Type B pancreatic cell (in vitro differentiated cells): ENCODE measurements at regions not wholly inside any gene's neighbourhood (a gene's known extent, or its start where the extent isn't known, plus 50 kb on each side); places are given as distances from the start of the nearest gene placed in this dataset.
"Not testable (repeated sequence)": the region's sequence is repeated elsewhere in the genome, so short reads cannot be mapped to it uniquely, and the experiment has no call there.

ENCODE experiments used
- DNase-seq: peaks from one replicate; pipeline ENCODE4 v3.0.0; 2021; ENCODE audit warnings: mixed read lengths; ENCODE audit not compliant: unreplicated experiment; ENCODE audit errors: extremely low spot score
- H3K27ac Mint-ChIP-seq: 2 replicates; pipeline ENCODE4 v1.8.0; 2021; ENCODE audit warnings: mild to moderate bottlenecking, mixed read lengths
- H3K27me3 Mint-ChIP-seq: 2 replicates; pipeline ENCODE4 v1.8.0; 2021; ENCODE audit warnings: mixed read lengths
- H3K36me3 Mint-ChIP-seq: 2 replicates; pipeline ENCODE4 v1.8.0; 2021; ENCODE audit warnings: mixed read lengths
- H3K4me1 Mint-ChIP-seq: one replicate; pipeline ENCODE4 v1.8.0; 2021; ENCODE audit warnings: mixed read lengths; ENCODE audit not compliant: unreplicated experiment
- H3K4me3 Mint-ChIP-seq: 2 replicates; pipeline ENCODE4 v1.8.0; 2021; ENCODE audit warnings: mild to moderate bottlenecking, mixed read lengths
- H3K9me3 Mint-ChIP-seq: 2 replicates; pipeline ENCODE4 v1.8.0; 2021; ENCODE audit warnings: mixed read lengths
- CTCF ChIP-seq: fragments of 200-600 bp; sonication (generic); conservative IDR thresholded peaks from 2 replicates; pipeline ENCODE4 v1.5.0; 2021; ENCODE audit warnings: antibody characterized with exemption, mild to moderate bottlenecking

DNA sequence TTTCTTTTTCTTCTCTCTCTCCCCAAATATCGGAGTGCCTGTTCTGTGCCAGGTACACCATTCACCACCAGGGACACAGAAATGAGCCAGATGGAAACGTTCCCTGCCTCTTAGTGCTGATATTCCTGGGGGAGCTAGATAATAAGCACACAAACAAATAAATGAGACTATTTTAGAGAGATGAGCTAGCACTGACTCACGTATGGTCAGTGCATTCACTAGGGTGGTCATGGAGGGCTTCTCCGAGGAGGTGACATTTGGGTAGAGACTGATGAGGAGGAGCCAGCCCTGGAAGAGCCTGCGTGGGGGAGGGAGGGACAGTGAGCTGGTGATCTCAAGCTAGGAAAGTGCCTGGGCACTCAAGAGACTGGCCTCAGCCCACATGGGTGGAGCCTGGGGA is 252.3 kb upstream of the KCNG1 start:
- Mint-ChIP-seq H3K27ac (no peak overlapping the region), H3K27me3 (no peaks in the 10 kb centered on the region), H3K4me1 (no peaks in the 10 kb centered on the region), H3K9me3 (no peaks in the 10 kb centered on the region), H3K36me3 (no peaks in the 10 kb centered on the region), H3K4me3 (no peak overlapping the region)
- no peak for DNase-seq
- no peak for TF ChIP-seq CTCF

- Mint-ChIP-seq H3K36me3 (no peaks in the 10 kb centered on the region), H3K27ac (no peak overlapping the region), H3K4me3 (no peak overlapping the region), H3K4me1 (no peaks in the 10 kb centered on the region), H3K27me3 (no peaks in the 10 kb centered on the region), H3K9me3 (no peaks in the 10 kb centered on the region)
- no peak for DNase-seq
- TF ChIP-seq CTCF = no peak
Measured at GRCh38 chr20:51272401-51272800, 249.5 kb upstream of the KCNG1 start.

DNA sequence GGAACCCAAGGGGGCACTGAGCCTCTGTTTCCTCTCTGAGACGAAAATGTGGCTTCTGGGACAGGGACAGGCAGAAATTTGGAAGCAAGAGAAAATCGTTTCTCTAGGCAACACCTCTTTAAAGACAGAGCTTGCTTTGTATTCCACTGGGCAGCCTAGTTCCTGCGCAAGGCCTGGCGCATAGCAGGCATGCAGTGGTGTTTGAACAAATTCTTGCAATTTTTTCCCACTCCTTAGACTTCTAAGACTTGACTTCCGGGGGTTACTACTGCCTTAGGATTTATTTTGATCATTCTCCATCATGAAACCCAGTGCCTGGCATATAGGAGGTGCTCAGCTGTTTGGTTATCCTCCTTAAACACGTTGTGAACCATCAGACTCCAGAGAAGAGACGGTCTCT is 249.0 kb upstream of the KCNG1 start:
- Mint-ChIP-seq H3K9me3 (no peaks in the 10 kb centered on the region), H3K36me3 (no peaks in the 10 kb centered on the region), H3K4me3 (no peak overlapping the region), H3K27me3 (no peaks in the 10 kb centered on the region), H3K27ac (no peak overlapping the region), H3K4me1 (no peaks in the 10 kb centered on the region)
- no peak for TF ChIP-seq CTCF
- DNase-seq = no peak

GRCh38 chr20:51271289-51271688 is 248.4 kb upstream of the KCNG1 start:
- DNase-seq, H3K27me3 Mint-ChIP-seq, H3K36me3 Mint-ChIP-seq, H3K4me1 Mint-ChIP-seq, H3K9me3 Mint-ChIP-seq, H3K4me3 Mint-ChIP-seq, H3K27ac Mint-ChIP-seq: not testable (repeated sequence)

DNA sequence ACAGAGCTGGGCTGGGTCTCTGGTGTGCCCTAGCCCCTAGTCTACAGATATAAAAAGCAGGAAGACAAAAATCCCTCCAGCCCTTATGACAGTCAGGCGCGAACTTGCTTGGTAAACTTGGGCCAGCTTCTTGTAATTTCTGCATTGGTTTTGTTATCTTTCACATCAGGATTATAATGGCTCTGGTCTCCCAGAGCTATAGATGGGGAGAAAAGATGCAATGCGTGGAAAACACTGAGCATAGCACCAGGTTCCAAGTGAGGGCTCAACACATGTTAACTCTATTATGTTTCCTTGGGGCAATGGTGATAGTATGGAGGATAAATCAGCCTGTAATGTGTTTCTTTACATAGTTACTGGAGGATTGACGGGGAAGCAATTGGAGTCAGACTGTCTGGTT is 246.8 kb upstream of the KCNG1 start:
- Mint-ChIP-seq H3K9me3 (no peaks in the 10 kb centered on the region), H3K36me3 (no peaks in the 10 kb centered on the region), H3K27ac (no peak overlapping the region), H3K4me3 (no peak overlapping the region), H3K4me1 (no peaks in the 10 kb centered on the region), H3K27me3 (no peaks in the 10 kb centered on the region)
- no peak for DNase-seq
- TF ChIP-seq CTCF = no peak

DNA sequence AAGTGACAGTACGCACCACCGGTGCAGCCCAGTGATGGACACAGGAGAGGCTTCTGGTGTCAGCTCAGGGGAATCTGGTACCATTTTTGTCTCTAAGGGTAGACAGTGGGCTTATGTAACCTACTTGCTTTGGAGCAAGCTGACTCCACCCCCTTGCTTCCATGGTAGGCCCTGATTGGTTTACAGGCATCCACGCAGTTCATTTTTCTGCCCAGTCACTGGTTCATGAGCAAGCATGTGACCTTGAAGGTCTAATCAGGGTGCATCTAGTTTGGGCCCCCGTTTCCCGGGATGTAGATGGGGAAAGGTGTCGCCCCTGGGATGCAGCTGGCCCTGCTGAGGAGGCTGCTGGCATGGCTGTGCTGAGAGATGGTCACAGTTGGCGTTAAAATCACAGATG is 244.8 kb upstream of the KCNG1 start:
- no peak for DNase-seq
- Mint-ChIP-seq H3K9me3 (no peaks in the 10 kb centered on the region), H3K36me3 (no peaks in the 10 kb centered on the region), H3K4me1 (no peaks in the 10 kb centered on the region), H3K27ac (no peak overlapping the region), H3K27me3 (no peaks in the 10 kb centered on the region), H3K4me3 (no peak overlapping the region)
- TF ChIP-seq CTCF = no peak
